A549 (cell line): ENCODE measurements at regions not wholly inside any gene's neighbourhood (a gene's known extent, or its start where the extent isn't known, plus 50 kb on each side); places are given as distances from the start of the nearest gene placed in this dataset.

ENCODE experiments used
- ATAC-seq, 2 experiments: fragments of 200-7000 bp in 1 of 2; fragments of >200 bp in 1 of 2; cut with Nextera tagmentation in 1 of 2; cut with Tn5 transposase in 1 of 2; 3 replicates each; pipeline versions ENCODE4 v1.8.0 to v1.9.1; 2018 to 2020; ENCODE audit warnings: mild to moderate bottlenecking in 1 of 2, moderate library complexity in 1 of 2
- CTCF ChIA-PET: fragments of 300-600 bp; sonication (Branson Sonifier 250); formaldehyde crosslinking; extraction: SDS; loops from one replicate; lab custom pipeline; 2021; ENCODE audit warnings: antibody characterized with exemption, inconsistent platforms; lab: Yijun Ruan, JAX
- POLR2A ChIA-PET: fragments of 350-600 bp; formaldehyde crosslinking; extraction: SDS; loops from one replicate; lab custom pipeline; 2021; ENCODE audit warnings: antibody characterized with exemption, inconsistent platforms; lab: Yijun Ruan, JAX
- DNase-seq, 2 experiments: peaks; one replicate each; pipeline versions ENCODE4 v3.0.0 to v3.0.0-alpha.2; 2011 to 2016; ENCODE audit warnings: low read depth in 1 of 2, low spot score in 1 of 2
- FAIRE-seq: peaks from 2 replicates; lab custom pipeline; 2011; peaks lifted over from hg19 to GRCh38; lab: Jason Lieb, UNC
- H3K27ac ChIP-seq, 2 experiments: fragments of >200 bp; sonication (Bioruptor Twin); formaldehyde crosslinking; 3 replicates each; pipeline ENCODE4 v1.5.1; 2016 to 2017
- H3K4me1 ChIP-seq: fragments of >200 bp; sonication (Bioruptor Twin); formaldehyde crosslinking; 3 replicates; pipeline ENCODE4 v1.6.1; 2016
- H3K4me2 ChIP-seq: fragments of >200 bp; sonication (Bioruptor Twin); formaldehyde crosslinking; 3 replicates; pipeline ENCODE4 v1.6.1; 2016
- H3K4me3 ChIP-seq: fragments of >200 bp; sonication (Bioruptor Twin); formaldehyde crosslinking; 3 replicates; pipeline ENCODE4 v1.5.1; 2016
- H3K9me3 ChIP-seq: fragments of >200 bp; sonication (Bioruptor Twin); formaldehyde crosslinking; 3 replicates; pipeline ENCODE4 v1.6.1; 2016
- BCL3 ChIP-seq: fragments of >200 bp; sonication (Bioruptor Twin); formaldehyde crosslinking; IDR thresholded peaks from 3 replicates; pipeline ENCODE4 v1.6.1; 2016
- CBX8 ChIP-seq: fragments of 200-600 bp; sonication (generic); IDR thresholded peaks from 2 replicates; pipeline ENCODE4 v1.6.1; 2016
- CEBPB ChIP-seq, 2 experiments: fragments of >200 bp in 1 of 2; sonication (Bioruptor Twin) in 1 of 2; formaldehyde crosslinking in 1 of 2; IDR thresholded peaks; 2 replicates each; pipeline ENCODE4 v1.6.1; 2012 to 2016
- FOSB ChIP-seq: fragments of 250-450 bp; sonication (Bioruptor Pico); IDR thresholded peaks from 2 replicates; pipeline ENCODE4 v1.5.0; 2020; ENCODE audit warnings: mild to moderate bottlenecking, moderate library complexity
- GATA3 ChIP-seq: IDR thresholded peaks from 2 replicates; pipeline ENCODE4 v1.6.1; 2012; ENCODE audit warnings: borderline replicate concordance
- HDAC2 ChIP-seq: fragments of 200-600 bp; sonication (generic); IDR thresholded peaks from 2 replicates; pipeline ENCODE4 v1.6.1; 2016
- HEYL ChIP-seq: fragments of 250-450 bp; sonication (Bioruptor Pico); IDR thresholded peaks from 2 replicates; pipeline ENCODE4 v1.8.0; 2021; ENCODE audit warnings: mild to moderate bottlenecking, moderate library complexity
- HOXB13 ChIP-seq: fragments of 250-450 bp; sonication (Bioruptor Pico); IDR thresholded peaks from 2 replicates; pipeline ENCODE4 v1.5.0; 2020; ENCODE audit warnings: low read depth, mild to moderate bottlenecking, moderate library complexity
- HOXB5 ChIP-seq: fragments of 250-450 bp; sonication (Bioruptor Pico); IDR thresholded peaks from 2 replicates; pipeline ENCODE4 v1.5.0; 2020; ENCODE audit warnings: mild to moderate bottlenecking, moderate library complexity
- JUNB ChIP-seq: fragments of >200 bp; sonication (Bioruptor Twin); formaldehyde crosslinking; IDR thresholded peaks from 2 replicates; pipeline ENCODE4 v1.6.1; 2016
- MAZ ChIP-seq: fragments of 150-350 bp; IDR thresholded peaks from 2 replicates; pipeline ENCODE4 v1.6.1; 2014; ENCODE audit warnings: antibody characterized with exemption, low read depth, low read length, borderline replicate concordance
- MYC ChIP-seq: IDR thresholded peaks from 2 replicates; pipeline ENCODE4 v1.6.1; 2012; ENCODE audit warnings: mild to moderate bottlenecking, inconsistent platforms, low read length, improper control_type of control experiment, borderline replicate concordance
- RNF2 ChIP-seq: fragments of 200-600 bp; sonication (generic); IDR thresholded peaks from 2 replicates; pipeline ENCODE4 v1.6.1; 2016; ENCODE audit warnings: low read depth, mild to moderate bottlenecking, antibody characterized with exemption, moderate library complexity, borderline replicate concordance
- SMC3 ChIP-seq: fragments of >200 bp; sonication (Bioruptor Twin); formaldehyde crosslinking; IDR thresholded peaks from 3 replicates; pipeline ENCODE4 v1.6.1; 2018; ENCODE audit warnings: inconsistent platforms
- TFCP2L1 ChIP-seq: fragments of 250-450 bp; sonication (Bioruptor Pico); IDR thresholded peaks from 2 replicates; pipeline ENCODE4 v1.5.0; 2021; ENCODE audit warnings: mild to moderate bottlenecking
- ZC3H11A ChIP-seq: fragments of 450-650 bp; IDR thresholded peaks from 2 replicates; pipeline ENCODE4 v1.6.1; 2014; ENCODE audit warnings: antibody characterized with exemption, mild to moderate bottlenecking
- ZSCAN20 ChIP-seq: fragments of 250-450 bp; sonication (Bioruptor Pico); IDR thresholded peaks from 2 replicates; pipeline ENCODE4 v1.8.0; 2022; ENCODE audit warnings: mild to moderate bottlenecking, moderate library complexity
- WGBS: methylation state at CpG from one replicate; pipeline ENCODE4 v1.1.6; 2017; ENCODE audit errors: missing lambda C conversion rate; 5-methylcytosine and 5-hydroxymethylcytosine counted together
- TF ChIP-seq, protein P1 (sequence below): fragments of 250-450 bp; sonication (Bioruptor Pico); IDR thresholded peaks from 2 replicates; pipeline ENCODE4 v1.5.0; 2021; ENCODE audit warnings: mild to moderate bottlenecking, moderate library complexity, borderline replicate concordance
- TF ChIP-seq, protein P2 (sequence below): IDR thresholded peaks from 2 replicates; pipeline ENCODE4 v1.6.1; 2012
- TF ChIP-seq, protein P3 (sequence below): fragments of 450-650 bp; IDR thresholded peaks from 2 replicates; pipeline ENCODE4 v1.6.1; 2014; ENCODE audit warnings: antibody characterized with exemption
- TF ChIP-seq, protein P4 (sequence below): fragments of 200-600 bp; sonication (generic); IDR thresholded peaks from 2 replicates; pipeline ENCODE4 v1.6.1; 2016; ENCODE audit warnings: antibody characterized with exemption, mild to moderate bottlenecking, moderate library complexity

DNA sequence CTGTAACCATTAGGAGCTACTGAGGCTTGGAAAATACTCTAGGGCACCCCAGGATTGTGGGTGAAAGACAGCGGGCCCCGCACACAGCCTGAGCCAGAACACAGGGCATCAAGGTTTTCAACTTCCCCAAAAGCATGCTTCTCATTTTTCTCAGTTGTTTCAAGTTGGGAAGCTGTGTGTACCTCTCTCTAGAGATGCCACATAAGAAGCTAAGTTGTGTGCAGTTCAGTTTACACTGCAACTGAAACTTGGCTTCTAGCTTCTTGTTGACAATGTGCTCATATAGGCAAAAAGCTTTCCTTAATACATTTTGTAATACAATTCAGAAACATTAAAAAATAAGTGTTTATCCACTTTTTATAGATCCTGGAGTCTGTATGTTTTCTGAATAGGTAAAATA, 88.1 kb upstream of the PTPRR start:
- Histone ChIP-seq H3K4me2 (no peak overlapping the region), H3K27ac (no peak overlapping the region), H3K4me1 (peaks cover 4% of the 10 kb centered on the region; the same call in 1 of the 3 replicates), H3K9me3 (no peaks in the 10 kb centered on the region), H3K4me3 (no peak overlapping the region)
- FAIRE-seq (no peak), DNase-seq (no peak), ATAC-seq (no peak)
- ChIA-PET CTCF (interaction anchor here (1.6 kb wide), 1 partner anchor 13 kb away, joined by 4 read pairs; no protein-coding TSS in a partner anchor), POLR2A (no interaction called here)
- WGBS = 88% methylated on average over 2 of the region's 2 CpGs
- no peak for TF ChIP-seq MYC
- TF ChIP-seq, protein P1, sequence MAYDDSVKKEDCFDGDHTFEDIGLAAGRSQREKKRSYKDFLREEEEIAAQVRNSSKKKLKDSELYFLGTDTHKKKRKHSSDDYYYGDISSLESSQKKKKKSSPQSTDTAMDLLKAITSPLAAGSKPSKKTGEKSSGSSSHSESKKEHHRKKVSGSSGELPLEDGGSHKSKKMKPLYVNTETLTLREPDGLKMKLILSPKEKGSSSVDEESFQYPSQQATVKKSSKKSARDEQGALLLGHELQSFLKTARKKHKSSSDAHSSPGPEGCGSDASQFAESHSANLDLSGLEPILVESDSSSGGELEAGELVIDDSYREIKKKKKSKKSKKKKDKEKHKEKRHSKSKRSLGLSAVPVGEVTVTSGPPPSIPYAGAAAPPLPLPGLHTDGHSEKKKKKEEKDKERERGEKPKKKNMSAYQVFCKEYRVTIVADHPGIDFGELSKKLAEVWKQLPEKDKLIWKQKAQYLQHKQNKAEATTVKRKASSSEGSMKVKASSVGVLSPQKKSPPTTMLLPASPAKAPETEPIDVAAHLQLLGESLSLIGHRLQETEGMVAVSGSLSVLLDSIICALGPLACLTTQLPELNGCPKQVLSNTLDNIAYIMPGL (CRISPR knock-in tag) = no peak
- no peak for TF ChIP-seq TFCP2L1 (CRISPR knock-in tag)
- TF ChIP-seq, protein P2, sequence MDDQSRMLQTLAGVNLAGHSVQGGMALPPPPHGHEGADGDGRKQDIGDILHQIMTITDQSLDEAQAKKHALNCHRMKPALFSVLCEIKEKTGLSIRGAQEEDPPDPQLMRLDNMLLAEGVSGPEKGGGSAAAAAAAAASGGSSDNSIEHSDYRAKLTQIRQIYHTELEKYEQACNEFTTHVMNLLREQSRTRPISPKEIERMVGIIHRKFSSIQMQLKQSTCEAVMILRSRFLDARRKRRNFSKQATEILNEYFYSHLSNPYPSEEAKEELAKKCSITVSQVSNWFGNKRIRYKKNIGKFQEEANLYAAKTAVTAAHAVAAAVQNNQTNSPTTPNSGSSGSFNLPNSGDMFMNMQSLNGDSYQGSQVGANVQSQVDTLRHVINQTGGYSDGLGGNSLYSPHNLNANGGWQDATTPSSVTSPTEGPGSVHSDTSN = no peak

DNA sequence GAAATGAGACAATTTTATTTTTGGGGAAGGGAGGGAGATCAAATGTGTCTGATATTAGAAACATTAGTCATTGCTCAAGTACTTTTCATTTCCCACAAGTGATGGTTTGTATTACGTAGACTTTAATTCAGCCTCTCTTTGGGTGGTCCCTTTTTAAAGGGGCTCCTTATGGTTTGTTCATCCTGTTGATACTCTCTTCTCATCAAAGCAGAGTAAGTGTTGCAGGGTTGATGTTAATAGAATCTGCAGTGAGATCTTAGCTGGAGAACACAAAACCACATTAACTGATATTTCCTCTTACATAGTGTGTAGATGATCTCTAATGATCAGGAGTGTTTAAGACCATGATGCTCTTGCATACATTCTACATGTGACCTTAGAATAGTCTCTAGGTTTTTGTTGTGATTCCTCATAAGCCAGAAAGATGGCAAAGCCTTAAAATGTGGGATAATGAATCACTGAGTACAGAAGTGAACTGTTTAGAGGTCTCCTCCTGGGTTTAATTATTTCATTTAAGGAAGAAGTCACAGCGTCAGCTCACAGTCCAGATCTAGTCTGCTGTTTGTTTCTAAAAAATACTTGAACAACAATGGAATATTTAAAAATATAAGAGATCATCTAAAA, 87.4 kb upstream of the PTPRR start:
- Histone ChIP-seq H3K27ac (no peak overlapping the region), H3K4me1 (peaks cover 4% of the 10 kb centered on the region; the same call in 1 of the 3 replicates), H3K4me3 (no peak overlapping the region), H3K4me2 (no peak overlapping the region)
- ATAC-seq = no peak
- no peak for FAIRE-seq
- CTCF ChIA-PET = no interaction called here
- 74% methylated on average over 2 of the region's 2 CpGs for WGBS
- POLR2A ChIA-PET = no interaction called here
- TF ChIP-seq JUNB (no peak), ZSCAN20 (no peak), FOSB (CRISPR knock-in tag) (no peak), GATA3 (no peak), MAZ (no peak), BCL3 (no peak), HOXB5 (no peak), RNF2 (no peak), SMC3 (no peak), CEBPB (IDR thresholded peaks at IDR 0.05) (no peak), ZC3H11A (no peak), CBX8 (no peak), HOXB13 (CRISPR knock-in tag) (no peak), TFCP2L1 (CRISPR knock-in tag) (no peak), HEYL (CRISPR knock-in tag) (no peak), HDAC2 (no peak)
- TF ChIP-seq, protein P3, sequence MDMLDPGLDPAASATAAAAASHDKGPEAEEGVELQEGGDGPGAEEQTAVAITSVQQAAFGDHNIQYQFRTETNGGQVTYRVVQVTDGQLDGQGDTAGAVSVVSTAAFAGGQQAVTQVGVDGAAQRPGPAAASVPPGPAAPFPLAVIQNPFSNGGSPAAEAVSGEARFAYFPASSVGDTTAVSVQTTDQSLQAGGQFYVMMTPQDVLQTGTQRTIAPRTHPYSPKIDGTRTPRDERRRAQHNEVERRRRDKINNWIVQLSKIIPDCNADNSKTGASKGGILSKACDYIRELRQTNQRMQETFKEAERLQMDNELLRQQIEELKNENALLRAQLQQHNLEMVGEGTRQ = no peak
- TF ChIP-seq, protein P4, sequence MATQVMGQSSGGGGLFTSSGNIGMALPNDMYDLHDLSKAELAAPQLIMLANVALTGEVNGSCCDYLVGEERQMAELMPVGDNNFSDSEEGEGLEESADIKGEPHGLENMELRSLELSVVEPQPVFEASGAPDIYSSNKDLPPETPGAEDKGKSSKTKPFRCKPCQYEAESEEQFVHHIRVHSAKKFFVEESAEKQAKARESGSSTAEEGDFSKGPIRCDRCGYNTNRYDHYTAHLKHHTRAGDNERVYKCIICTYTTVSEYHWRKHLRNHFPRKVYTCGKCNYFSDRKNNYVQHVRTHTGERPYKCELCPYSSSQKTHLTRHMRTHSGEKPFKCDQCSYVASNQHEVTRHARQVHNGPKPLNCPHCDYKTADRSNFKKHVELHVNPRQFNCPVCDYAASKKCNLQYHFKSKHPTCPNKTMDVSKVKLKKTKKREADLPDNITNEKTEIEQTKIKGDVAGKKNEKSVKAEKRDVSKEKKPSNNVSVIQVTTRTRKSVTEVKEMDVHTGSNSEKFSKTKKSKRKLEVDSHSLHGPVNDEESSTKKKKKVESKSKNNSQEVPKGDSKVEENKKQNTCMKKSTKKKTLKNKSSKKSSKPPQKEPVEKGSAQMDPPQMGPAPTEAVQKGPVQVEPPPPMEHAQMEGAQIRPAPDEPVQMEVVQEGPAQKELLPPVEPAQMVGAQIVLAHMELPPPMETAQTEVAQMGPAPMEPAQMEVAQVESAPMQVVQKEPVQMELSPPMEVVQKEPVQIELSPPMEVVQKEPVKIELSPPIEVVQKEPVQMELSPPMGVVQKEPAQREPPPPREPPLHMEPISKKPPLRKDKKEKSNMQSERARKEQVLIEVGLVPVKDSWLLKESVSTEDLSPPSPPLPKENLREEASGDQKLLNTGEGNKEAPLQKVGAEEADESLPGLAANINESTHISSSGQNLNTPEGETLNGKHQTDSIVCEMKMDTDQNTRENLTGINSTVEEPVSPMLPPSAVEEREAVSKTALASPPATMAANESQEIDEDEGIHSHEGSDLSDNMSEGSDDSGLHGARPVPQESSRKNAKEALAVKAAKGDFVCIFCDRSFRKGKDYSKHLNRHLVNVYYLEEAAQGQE = no peak
- TF ChIP-seq, all 56 proteins: peak for 0
- no peak for DNase-seq
- H3K9me3 ChIP-seq = no peaks in the 10 kb centered on the region
